HT1080 (cell line): ENCODE measurements at regions not wholly inside any gene's neighbourhood (a gene's known extent, or its start where the extent isn't known, plus 50 kb on each side); places are given as distances from the start of the nearest gene placed in this dataset.

Source experiments
- DNase-seq: peaks from one replicate; pipeline ENCODE4 v3.0.0-alpha.2; 2015; ENCODE audit warnings: low read depth

- DNase-seq, result no peak
These were observed 519.1 kb downstream of the IQCM start for GRCh38 chr4:149296503-149296902.

GRCh38 chr4:149296084-149296483, 519.6 kb downstream of the IQCM start:
- DNase-seq, result no peak

GRCh38 chr4:149294601-149295000, 521.0 kb downstream of the IQCM start:
- no peak for DNase-seq

- DNase-seq, result no peak
These were observed 522.5 kb downstream of the IQCM start for GRCh38 chr4:149293046-149293649.

- no peak for DNase-seq
These were observed 523.1 kb downstream of the IQCM start for GRCh38 chr4:149292425-149293007.

GRCh38 chr4:149291463-149291862, 524.2 kb downstream of the IQCM start:
- DNase-seq, result peak; percentile 13

GRCh38 chr4:149280806-149281205, 534.8 kb downstream of the IQCM start:
- no peak for DNase-seq

- DNase-seq, result no peak
These were observed 535.9 kb downstream of the IQCM start for GRCh38 chr4:149279776-149280175.

- no peak for DNase-seq
These were observed 536.3 kb downstream of the IQCM start for GRCh38 chr4:149279331-149279730.

- no peak for DNase-seq
These were observed 537.9 kb downstream of the IQCM start for GRCh38 chr4:149277705-149278104.

GRCh38 chr4:149269835-149270234, 545.8 kb downstream of the IQCM start:
- DNase-seq, result no peak

- DNase-seq, result no peak
These were observed 549.3 kb downstream of the IQCM start for GRCh38 chr4:149266301-149266700.

- DNase-seq, result no peak
These were observed 550.0 kb downstream of the IQCM start for GRCh38 chr4:149265645-149266044.

- DNase-seq, result peak; percentile 55
These were observed 551.4 kb downstream of the IQCM start for GRCh38 chr4:149264093-149264733.

- no peak for DNase-seq
These were observed 567.4 kb downstream of the IQCM start for GRCh38 chr4:149248191-149248764.

GRCh38 chr4:149247164-149247563, 568.5 kb downstream of the IQCM start:
- no peak for DNase-seq

- DNase-seq, result no peak
These were observed 570.3 kb downstream of the IQCM start for GRCh38 chr4:149245333-149245732.

- DNase-seq, result no peak
These were observed 577.5 kb downstream of the IQCM start for GRCh38 chr4:149238097-149238496.

GRCh38 chr4:149234798-149235197, 580.8 kb downstream of the IQCM start:
- DNase-seq, result no peak

- DNase-seq, result peak; percentile 48
These were observed 592.0 kb downstream of the IQCM start for GRCh38 chr4:149223659-149224058.

GRCh38 chr4:149218672-149219071, 597.0 kb downstream of the IQCM start:
- DNase-seq, result no peak

- DNase-seq, result no peak
These were observed 601.3 kb downstream of the IQCM start for GRCh38 chr4:149214301-149214700.

GRCh38 chr4:149211876-149212275, 603.8 kb downstream of the IQCM start:
- DNase-seq, result no peak
